ENCODE measurements at regions not wholly inside any gene's neighbourhood (a gene's known extent, or its start where the extent isn't known, plus 50 kb on each side); places are given as distances from the start of the nearest gene placed in this dataset.

DNA sequence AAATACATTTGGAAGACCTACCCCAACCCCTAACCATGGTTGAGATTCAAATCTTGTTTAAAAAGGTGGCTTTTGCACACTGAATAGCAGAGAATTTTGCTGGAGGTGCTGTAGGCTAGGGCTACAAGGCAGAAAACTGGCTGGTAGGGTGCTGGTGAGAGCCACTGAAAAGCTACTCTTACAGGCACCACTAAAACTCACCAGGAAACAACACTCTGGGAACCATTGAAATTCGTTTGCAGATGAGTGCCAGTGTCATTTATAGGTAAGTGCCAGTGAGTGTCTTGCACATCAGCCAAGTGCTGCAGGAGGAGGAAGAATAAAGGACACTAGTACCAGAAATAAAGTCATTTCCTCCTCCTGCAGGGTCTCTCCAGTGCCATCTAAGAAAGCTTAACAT is 610.2 kb downstream of the ZNF385D start:
- no peak overlapping the region for H2AFZ ChIP-seq (replicated peaks; ENCODE audit: low read length, poor library complexity)
- no peak overlapping the region for H4K8ac ChIP-seq (ENCODE audit: low read depth in 2 of 2, low read length in 2 of 2)
- H2BK5ac ChIP-seq (ENCODE audit: low read depth, low read length, poor library complexity, severe bottlenecking) = no peak overlapping the region
- H3K9me1 ChIP-seq (ENCODE audit: insufficient read depth, low read length) = no peaks in the 10 kb centered on the region
- H4K91ac ChIP-seq (ENCODE audit: insufficient read depth, low read depth, low read length) = no peak overlapping the region
- no TSS peak for BruUV-seq (replicated peaks)
- DNase-seq (no peak), ATAC-seq (ENCODE audit: low read depth) (no peak)
- H3K79me1 ChIP-seq (ENCODE audit: low read depth in 1 of 2, low read length in 2 of 2) = no peaks in the 10 kb centered on the region
- H3K4ac ChIP-seq (ENCODE audit: low read depth, low read length) = no peak overlapping the region
- H3K27ac ChIP-seq (ENCODE audit: insufficient read depth, low read length) = no peak overlapping the region
- no peak overlapping the region for H2BK15ac ChIP-seq (ENCODE audit: low read depth, low read length)
- no peaks in the 10 kb centered on the region for H4K20me1 ChIP-seq (ENCODE audit: insufficient read depth, low read length)
- no peak overlapping the region for H3K14ac ChIP-seq (replicated peaks; ENCODE audit: low read depth, low read length)
- TF ChIP-seq MAFK (IDR thresholded peaks at IDR 0.05; ENCODE audit: low read depth, low read length) = no peak
- TF ChIP-seq MAZ (IDR thresholded peaks at IDR 0.05; ENCODE audit: borderline replicate concordance, low read depth, low read length) = no peak
- no peak for TF ChIP-seq CEBPB (IDR thresholded peaks at IDR 0.05; ENCODE audit: low read depth, low read length)
- TF ChIP-seq RAD21 (IDR thresholded peaks at IDR 0.05; ENCODE audit: low read length) = no peak
- no peak for TF ChIP-seq RFX5 (IDR thresholded peaks at IDR 0.05; ENCODE audit: low read depth, low read length)
- TF ChIP-seq, protein P1, sequence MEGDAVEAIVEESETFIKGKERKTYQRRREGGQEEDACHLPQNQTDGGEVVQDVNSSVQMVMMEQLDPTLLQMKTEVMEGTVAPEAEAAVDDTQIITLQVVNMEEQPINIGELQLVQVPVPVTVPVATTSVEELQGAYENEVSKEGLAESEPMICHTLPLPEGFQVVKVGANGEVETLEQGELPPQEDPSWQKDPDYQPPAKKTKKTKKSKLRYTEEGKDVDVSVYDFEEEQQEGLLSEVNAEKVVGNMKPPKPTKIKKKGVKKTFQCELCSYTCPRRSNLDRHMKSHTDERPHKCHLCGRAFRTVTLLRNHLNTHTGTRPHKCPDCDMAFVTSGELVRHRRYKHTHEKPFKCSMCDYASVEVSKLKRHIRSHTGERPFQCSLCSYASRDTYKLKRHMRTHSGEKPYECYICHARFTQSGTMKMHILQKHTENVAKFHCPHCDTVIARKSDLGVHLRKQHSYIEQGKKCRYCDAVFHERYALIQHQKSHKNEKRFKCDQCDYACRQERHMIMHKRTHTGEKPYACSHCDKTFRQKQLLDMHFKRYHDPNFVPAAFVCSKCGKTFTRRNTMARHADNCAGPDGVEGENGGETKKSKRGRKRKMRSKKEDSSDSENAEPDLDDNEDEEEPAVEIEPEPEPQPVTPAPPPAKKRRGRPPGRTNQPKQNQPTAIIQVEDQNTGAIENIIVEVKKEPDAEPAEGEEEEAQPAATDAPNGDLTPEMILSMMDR (conservative IDR thresholded peaks at IDR 0.05; ENCODE audit: low read depth, low read length) = no peak
- no peak for TF ChIP-seq RCOR1 (IDR thresholded peaks at IDR 0.05; ENCODE audit: insufficient replicate concordance, low read length)
- TF ChIP-seq POLR2A (IDR thresholded peaks at IDR 0.05; ENCODE audit: low read depth, low read length) = no peak
- no peaks in the 10 kb centered on the region for H3K9me3 ChIP-seq (ENCODE audit: control insufficient read depth, insufficient read depth, low read length)
- H3K18ac ChIP-seq (ENCODE audit: low read depth, low read length) = no peak overlapping the region
- no peak overlapping the region for H2BK120ac ChIP-seq (ENCODE audit: low read depth, low read length)
- H3K4me3 ChIP-seq (ENCODE audit: insufficient read depth, low read depth, low read length) = no peak overlapping the region
- CTCF ChIA-PET = no interaction called here
- H3K56ac ChIP-seq (ENCODE audit: extremely low read depth, insufficient read depth, low read length) = no peak overlapping the region
- no peak overlapping the region for H2BK20ac ChIP-seq (ENCODE audit: low read depth, low read length)
- no peak overlapping the region for H3K9ac ChIP-seq (ENCODE audit: low read depth, low read length)
- no peak overlapping the region for H2AK5ac ChIP-seq (ENCODE audit: low read depth, low read length)
- H2AK9ac ChIP-seq (replicated peaks; ENCODE audit: low read depth, low read length, poor library complexity) = no peak overlapping the region
- no CpG with 5 or more reads among the region's 1 CpG for WGBS, 2 experiments (ENCODE audit: extremely low coverage in 2 of 2, insufficient read length in 1 of 2)
- H3K4me2 ChIP-seq (ENCODE audit: low read depth, low read length) = no peak overlapping the region
- H3K23ac ChIP-seq (ENCODE audit: low read depth, low read length) = no peak overlapping the region
- intact Hi-C loops (cut with micrococcal nuclease) (no loop called here), dilution Hi-C loops (cut with HindIII; ENCODE audit: low sequenced_read_pairs, unreplicated experiment) (no loop called here), in situ Hi-C loops (cut with MboI; ENCODE audit: low sequenced_read_pairs) (no loop called here)
- H3K27me3 ChIP-seq (ENCODE audit: control insufficient read depth, insufficient read depth, low read length) = no peaks in the 10 kb centered on the region
- no peak overlapping the region for H4K5ac ChIP-seq (ENCODE audit: low read depth, low read length)
- POLR2A ChIA-PET (ENCODE audit: unreplicated experiment) = no interaction called here
- no peaks in the 10 kb centered on the region for H3K4me1 ChIP-seq (ENCODE audit: control insufficient read depth, insufficient read depth, low read length)
- H3K36me3 ChIP-seq (ENCODE audit: control insufficient read depth, insufficient read depth, low read length) = no peaks in the 10 kb centered on the region
